MM.1S (cell line): ENCODE measurements at regions not wholly inside any gene's neighbourhood (a gene's known extent, or its start where the extent isn't known, plus 50 kb on each side); places are given as distances from the start of the nearest gene placed in this dataset.

Source experiments
- EZH2 ChIP-seq: fragments of 300-600 bp; sonication (generic); optimal IDR thresholded peaks from 2 replicates; pipeline ENCODE3; 2017; ENCODE audit warnings: low read depth, mild to moderate bottlenecking, antibody characterized with exemption, low read length, mixed read lengths
- TF ChIP-seq, protein P1 (sequence below): fragments of 300-600 bp; sonication (generic); IDR thresholded peaks from 2 replicates; pipeline ENCODE4 v1.5.1; 2016; ENCODE audit warnings: antibody characterized with exemption, low read length, mixed read lengths

GRCh38 chr21:30932686-30933085 is 51.3 kb upstream of the KRTAP11-1 start:
- TF ChIP-seq, protein P1, sequence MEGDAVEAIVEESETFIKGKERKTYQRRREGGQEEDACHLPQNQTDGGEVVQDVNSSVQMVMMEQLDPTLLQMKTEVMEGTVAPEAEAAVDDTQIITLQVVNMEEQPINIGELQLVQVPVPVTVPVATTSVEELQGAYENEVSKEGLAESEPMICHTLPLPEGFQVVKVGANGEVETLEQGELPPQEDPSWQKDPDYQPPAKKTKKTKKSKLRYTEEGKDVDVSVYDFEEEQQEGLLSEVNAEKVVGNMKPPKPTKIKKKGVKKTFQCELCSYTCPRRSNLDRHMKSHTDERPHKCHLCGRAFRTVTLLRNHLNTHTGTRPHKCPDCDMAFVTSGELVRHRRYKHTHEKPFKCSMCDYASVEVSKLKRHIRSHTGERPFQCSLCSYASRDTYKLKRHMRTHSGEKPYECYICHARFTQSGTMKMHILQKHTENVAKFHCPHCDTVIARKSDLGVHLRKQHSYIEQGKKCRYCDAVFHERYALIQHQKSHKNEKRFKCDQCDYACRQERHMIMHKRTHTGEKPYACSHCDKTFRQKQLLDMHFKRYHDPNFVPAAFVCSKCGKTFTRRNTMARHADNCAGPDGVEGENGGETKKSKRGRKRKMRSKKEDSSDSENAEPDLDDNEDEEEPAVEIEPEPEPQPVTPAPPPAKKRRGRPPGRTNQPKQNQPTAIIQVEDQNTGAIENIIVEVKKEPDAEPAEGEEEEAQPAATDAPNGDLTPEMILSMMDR = no peak
- TF ChIP-seq EZH2 = no peak
